D341Med (cell line): ENCODE measurements at regions not wholly inside any gene's neighbourhood (a gene's known extent, or its start where the extent isn't known, plus 50 kb on each side); places are given as distances from the start of the nearest gene placed in this dataset.

Experiments used
- DNase-seq: peaks from one replicate; pipeline ENCODE4 v3.0.0; 2012; ENCODE audit warnings: low spot score

- DNase-seq, result no peak
Measured at GRCh38 chr12:78406828-78407227, 457.7 kb upstream of the SYT1 start.

DNA sequence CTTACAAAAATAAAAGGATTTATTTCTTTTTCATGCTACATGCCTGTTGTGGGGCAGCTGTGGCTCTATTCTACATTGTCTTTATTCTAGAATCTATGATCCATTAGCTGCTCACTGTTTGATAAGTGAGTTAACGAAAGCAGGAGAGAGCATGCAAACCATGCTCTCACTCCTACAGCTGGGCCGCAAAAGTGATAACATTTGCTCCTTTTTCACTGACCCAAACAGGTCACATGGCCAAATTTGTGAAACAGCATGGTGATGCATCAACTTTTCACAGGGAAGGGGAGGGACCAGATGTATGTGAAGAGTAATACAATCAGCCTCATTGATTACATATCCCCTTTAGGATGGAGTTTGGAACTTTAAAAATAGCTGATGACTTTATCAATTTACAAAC is 456.9 kb upstream of the SYT1 start:
- no peak for DNase-seq

GRCh38 chr12:78414071-78414470 is 450.5 kb upstream of the SYT1 start:
- no peak for DNase-seq

DNA sequence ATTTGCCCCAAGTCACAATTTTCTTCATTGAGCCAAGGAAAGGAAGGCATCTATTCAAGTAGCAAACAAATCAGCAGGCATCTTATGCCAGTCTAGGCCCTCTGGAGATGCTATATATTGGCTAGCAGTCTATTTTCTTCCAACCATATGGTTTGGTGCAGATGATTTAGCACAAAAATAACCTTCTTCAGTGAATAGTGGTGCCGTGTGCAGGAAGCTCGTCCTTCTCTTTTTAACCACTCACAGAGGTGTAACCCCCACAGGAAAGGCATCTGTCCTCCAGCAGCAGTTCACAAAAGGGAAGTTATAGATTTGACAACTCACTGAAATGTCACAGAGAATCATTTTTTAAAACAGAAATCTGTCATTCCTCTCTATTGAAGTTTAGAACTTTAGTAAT is 445.7 kb upstream of the SYT1 start:
- DNase-seq, result no peak

DNA sequence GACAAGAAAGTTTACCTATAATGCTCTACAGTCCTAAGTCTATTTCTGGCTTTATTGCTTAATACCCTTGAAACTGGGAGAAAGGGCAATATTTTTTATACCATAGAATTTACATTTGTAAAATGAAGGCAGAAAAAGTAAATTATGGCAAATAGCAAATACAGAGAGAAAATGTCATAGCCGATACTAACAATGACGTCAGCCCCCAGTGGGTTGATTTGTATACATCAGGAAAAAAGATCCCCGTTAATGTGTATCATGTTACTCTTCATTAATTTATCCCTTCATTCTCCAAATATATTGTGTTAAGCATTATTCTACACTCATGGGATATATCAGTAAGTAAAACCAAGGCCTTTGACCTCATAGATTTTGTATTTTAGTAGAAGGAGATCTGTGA is 445.1 kb upstream of the SYT1 start:
- no peak for DNase-seq

GRCh38 chr12:78420991-78421390 is 443.6 kb upstream of the SYT1 start:
- DNase-seq, result no peak

GRCh38 chr12:78430551-78430950 is 434.0 kb upstream of the SYT1 start:
- DNase-seq, result no peak

DNA sequence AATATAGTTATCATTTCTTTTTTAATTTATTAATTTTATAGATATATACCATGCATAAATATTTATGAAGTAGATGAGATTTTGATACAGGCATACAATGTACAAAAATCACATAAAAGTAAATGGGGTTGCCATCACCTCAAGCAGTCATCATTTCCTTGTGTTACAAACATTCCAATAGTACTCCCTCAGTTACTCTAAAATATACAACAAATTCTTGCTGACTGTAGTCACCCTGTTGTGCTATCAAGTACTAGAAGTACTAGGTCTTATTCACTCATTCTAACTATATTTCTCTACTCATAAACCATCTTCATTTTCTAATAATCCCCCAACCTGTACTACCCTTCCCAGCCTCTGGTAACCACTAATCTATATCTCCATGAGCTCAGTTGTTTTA is 432.6 kb upstream of the SYT1 start:
- no peak for DNase-seq

GRCh38 chr12:78439666-78440065 is 424.9 kb upstream of the SYT1 start:
- DNase-seq, result no peak

GRCh38 chr12:78441737-78442453 is 422.7 kb upstream of the SYT1 start:
- DNase-seq, result no peak

- no peak for DNase-seq
Measured at GRCh38 chr12:78442454-78442801, 422.1 kb upstream of the SYT1 start.

- DNase-seq, result no peak
Measured at GRCh38 chr12:78446555-78446954, 418.0 kb upstream of the SYT1 start.

GRCh38 chr12:78447373-78447772 is 417.2 kb upstream of the SYT1 start:
- no peak for DNase-seq

DNA sequence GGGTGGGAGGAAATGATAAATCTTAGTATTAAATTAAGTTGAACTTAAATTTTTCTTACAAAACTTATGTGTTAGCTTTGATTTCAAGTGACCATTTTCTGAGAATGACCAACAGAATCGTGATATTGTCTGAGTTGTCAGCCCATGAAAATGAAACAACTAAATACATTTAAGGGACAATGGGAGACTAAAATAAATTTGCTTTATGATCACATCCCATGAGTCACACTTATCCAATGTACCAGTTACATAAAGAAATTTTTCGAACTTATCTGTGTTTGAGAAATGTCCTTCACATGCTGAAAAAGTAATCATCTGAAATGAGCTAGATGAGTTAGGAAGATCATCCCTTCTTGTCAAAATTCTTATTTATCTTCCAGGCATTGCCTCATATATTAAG is 415.9 kb upstream of the SYT1 start:
- no peak for DNase-seq

DNA sequence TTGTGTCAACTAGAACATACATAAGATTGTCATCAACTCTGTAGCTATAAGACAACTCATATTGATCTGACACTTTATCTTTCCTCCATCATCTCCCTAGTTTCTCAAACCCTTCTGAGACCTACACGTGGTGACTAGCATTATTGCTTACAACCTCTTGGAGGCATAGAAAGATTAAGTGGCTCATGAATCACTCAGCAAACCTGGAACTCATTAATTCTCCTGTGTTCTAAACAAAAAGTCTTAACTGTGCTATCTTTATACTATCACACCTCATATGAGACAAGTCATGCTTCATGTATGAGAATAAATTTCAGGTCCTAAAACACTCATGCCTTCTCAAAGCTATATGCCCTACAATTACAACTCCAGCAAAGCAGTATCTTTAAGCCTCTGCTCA is 408.6 kb upstream of the SYT1 start:
- no peak for DNase-seq

- DNase-seq, result no peak
Measured at GRCh38 chr12:78457938-78458337, 406.6 kb upstream of the SYT1 start.

- DNase-seq, result peak; percentile 52
Measured at GRCh38 chr12:78470354-78471195, 394.0 kb upstream of the SYT1 start.

DNA sequence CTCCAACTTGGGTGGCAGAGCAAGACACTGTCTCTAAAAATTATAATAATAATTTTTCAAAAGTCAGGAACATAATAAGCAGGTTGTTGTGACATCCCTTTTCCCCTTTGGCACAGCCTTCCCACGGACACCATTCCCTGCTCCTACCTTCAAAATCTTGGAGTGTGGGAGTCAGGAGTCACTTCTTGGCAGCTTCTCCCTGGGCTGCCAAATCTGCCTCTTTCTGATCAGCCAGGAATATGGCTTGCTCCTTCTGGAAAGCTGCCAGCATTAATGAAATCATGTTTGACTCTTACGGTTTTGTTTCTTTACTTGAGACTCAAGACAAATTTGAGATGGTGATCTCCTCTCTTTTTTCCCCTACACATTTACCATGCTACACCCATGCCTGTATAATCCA is 391.4 kb upstream of the SYT1 start:
- DNase-seq, result peak; percentile 35

DNA sequence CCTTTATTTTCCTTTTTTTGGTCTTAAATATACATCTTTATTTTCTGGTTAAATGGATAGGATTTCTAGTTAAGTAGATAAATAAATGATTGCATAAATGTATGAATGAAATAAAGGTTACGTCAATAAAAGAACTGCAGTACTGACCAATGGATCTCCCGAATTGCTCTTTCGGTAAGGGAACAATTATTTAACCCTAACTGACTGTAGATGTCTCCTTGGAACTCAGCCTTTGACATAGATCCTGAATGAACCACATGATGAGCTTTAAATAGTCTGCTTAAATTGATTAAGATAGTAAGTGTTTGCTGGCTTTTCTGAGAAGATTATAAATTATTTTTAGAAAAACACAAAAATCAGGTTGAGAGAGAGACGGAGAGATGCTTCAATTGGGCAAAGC is 391.0 kb upstream of the SYT1 start:
- DNase-seq, result no peak

GRCh38 chr12:78483767-78484315 is 380.7 kb upstream of the SYT1 start:
- no peak for DNase-seq

GRCh38 chr12:78489990-78490389 is 374.6 kb upstream of the SYT1 start:
- no peak for DNase-seq

DNA sequence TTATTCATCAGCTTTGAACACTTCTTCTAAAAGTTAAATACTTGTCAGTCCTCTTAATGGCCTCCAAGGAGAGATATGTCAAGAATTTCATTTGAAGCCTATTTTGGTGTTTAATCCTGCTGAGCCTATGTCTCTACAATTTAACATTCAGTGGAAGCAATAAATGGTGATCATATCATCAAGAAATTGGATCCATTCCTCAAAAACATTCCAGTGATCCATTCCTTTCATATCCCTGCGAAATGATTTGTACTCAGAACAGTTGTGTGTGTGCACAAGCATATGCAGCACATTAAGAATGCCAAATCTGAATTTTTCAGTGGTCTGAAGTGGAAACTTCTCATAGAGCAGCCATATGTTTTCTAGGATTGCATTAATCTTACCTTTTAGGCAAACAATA is 373.7 kb upstream of the SYT1 start:
- DNase-seq, result no peak

GRCh38 chr12:78494911-78495310 is 369.7 kb upstream of the SYT1 start:
- no peak for DNase-seq

GRCh38 chr12:78501825-78502224 is 362.7 kb upstream of the SYT1 start:
- DNase-seq, result no peak
